ENCODE measurements at regions not wholly inside any gene's neighbourhood (a gene's known extent, or its start where the extent isn't known, plus 50 kb on each side); places are given as distances from the start of the nearest gene placed in this dataset.
"Not testable (repeated sequence)": the region's sequence is repeated elsewhere in the genome, so short reads cannot be mapped to it uniquely, and the experiment has no call there.

- intact Hi-C loops (cut with micrococcal nuclease): no loop called here
Measured at GRCh38 chr11:23138761-23139160, 278.5 kb upstream of the CCDC179 start.

GRCh38 chr11:23143022-23143421, 282.7 kb upstream of the CCDC179 start:
- intact Hi-C loops (cut with micrococcal nuclease): no loop called here

- intact Hi-C loops (cut with micrococcal nuclease): no loop called here
Measured at GRCh38 chr11:23151819-23152218, 291.5 kb upstream of the CCDC179 start.

GRCh38 chr11:23155503-23155902, 295.2 kb upstream of the CCDC179 start:
- intact Hi-C loops (cut with micrococcal nuclease): no loop called here

GRCh38 chr11:23164022-23164421, 303.7 kb upstream of the CCDC179 start:
- intact Hi-C loops (cut with micrococcal nuclease): no loop called here

GRCh38 chr11:23166376-23166775, 306.1 kb upstream of the CCDC179 start:
- intact Hi-C loops (cut with micrococcal nuclease): no loop called here

GRCh38 chr11:23179609-23180008, 319.3 kb upstream of the CCDC179 start:
- intact Hi-C loops (cut with micrococcal nuclease): no loop called here

- intact Hi-C loops (cut with micrococcal nuclease): no loop called here
Measured at GRCh38 chr11:23181022-23181807, 320.9 kb upstream of the CCDC179 start.

- intact Hi-C loops (cut with micrococcal nuclease): no loop called here
Measured at GRCh38 chr11:23192256-23192655, 332.0 kb upstream of the CCDC179 start.

- intact Hi-C loops (cut with micrococcal nuclease): no loop called here
Measured at GRCh38 chr11:23201936-23202522, 341.8 kb upstream of the CCDC179 start.

- intact Hi-C loops (cut with micrococcal nuclease): no loop called here
Measured at GRCh38 chr11:23202611-23203010, 342.3 kb upstream of the CCDC179 start.

GRCh38 chr11:23205156-23205871, 345.0 kb upstream of the CCDC179 start:
- intact Hi-C loops (cut with micrococcal nuclease): no loop called here

- intact Hi-C loops (cut with micrococcal nuclease): no loop called here
Measured at GRCh38 chr11:23206741-23207336, 346.6 kb upstream of the CCDC179 start.

GRCh38 chr11:23211221-23211620, 350.9 kb upstream of the CCDC179 start:
- intact Hi-C loops (cut with micrococcal nuclease): no loop called here

- intact Hi-C loops (cut with micrococcal nuclease): no loop called here
Measured at GRCh38 chr11:23212807-23213206, 352.5 kb upstream of the CCDC179 start.

GRCh38 chr11:23217072-23217471, 356.8 kb upstream of the CCDC179 start:
- intact Hi-C loops (cut with micrococcal nuclease): no loop called here

- intact Hi-C loops (cut with micrococcal nuclease): not testable (repeated sequence)
Measured at GRCh38 chr11:23220086-23220485, 359.8 kb upstream of the CCDC179 start.

GRCh38 chr11:23221366-23221765, 361.1 kb upstream of the CCDC179 start:
- intact Hi-C loops (cut with micrococcal nuclease): no loop called here

GRCh38 chr11:23226331-23227077, 366.2 kb upstream of the CCDC179 start:
- intact Hi-C loops (cut with micrococcal nuclease): no loop called here

GRCh38 chr11:23227078-23227445, 366.8 kb upstream of the CCDC179 start:
- intact Hi-C loops (cut with micrococcal nuclease): no loop called here

- intact Hi-C loops (cut with micrococcal nuclease): no loop called here
Measured at GRCh38 chr11:23232652-23233051, 372.4 kb upstream of the CCDC179 start.
